ENCODE measurements at regions not wholly inside any gene's neighbourhood (a gene's known extent, or its start where the extent isn't known, plus 50 kb on each side); places are given as distances from the start of the nearest gene placed in this dataset.

- Histone ChIP-seq H2AFZ (ENCODE audit: low read depth, low read length) (no peak overlapping the region), H3K9ac (replicated peaks; ENCODE audit: extremely low read depth, insufficient read depth, low read length) (no peak overlapping the region), H3K27me3 (ENCODE audit: control insufficient read depth in 2 of 2, insufficient read depth in 2 of 2, low read length in 2 of 2) (no peaks in the 10 kb centered on the region), H3K27ac (ENCODE audit: insufficient read depth, low read depth, low read length) (no peak overlapping the region), H3K4me3 (replicated peaks in 1 of 3; ENCODE audit: insufficient read depth in 1 of 3, low read depth in 1 of 3, low read length in 3 of 3) (no peak overlapping the region), H3K79me2 (ENCODE audit: control insufficient read depth, insufficient read depth, low read length) (no peaks in the 10 kb centered on the region), H3K4me1 (ENCODE audit: control insufficient read depth, extremely low read depth, insufficient read depth, low read length) (no peaks in the 10 kb centered on the region), H3K4me2 (ENCODE audit: insufficient read depth, low read length) (no peak overlapping the region), H4K20me1 (replicated peaks; ENCODE audit: control insufficient read depth, extremely low read depth, insufficient read depth, low read length) (no peaks in the 10 kb centered on the region), H3K36me3 (ENCODE audit: control insufficient read depth in 2 of 2, extremely low read depth in 1 of 2, insufficient read depth in 2 of 2, low read length in 2 of 2) (no peaks in the 10 kb centered on the region), H3K9me1 (replicated peaks; ENCODE audit: control insufficient read depth, extremely low read depth, insufficient read depth, low read length) (no peaks in the 10 kb centered on the region), H3K9me3 (replicated peaks; ENCODE audit: control insufficient read depth, insufficient read depth, low read length) (no peaks in the 10 kb centered on the region)
- BruUV-seq (replicated peaks): no TSS peak
- dilution Hi-C loops (cut with MboI; ENCODE audit: extremely low pct_ligation_motif_present, low sequenced_read_pairs): no loop called here
- FAIRE-seq (no peak), DNase-seq (ENCODE audit: low read depth, low spot score) (no peak)
- no peak for TF ChIP-seq POLR2AphosphoS5 (IDR thresholded peaks at IDR 0.05; ENCODE audit: insufficient read depth, low read depth, low read length)
- TF ChIP-seq MAX (IDR thresholded peaks at IDR 0.05; ENCODE audit: insufficient read depth, insufficient read length): no peak
- TF ChIP-seq MYC (IDR thresholded peaks at IDR 0.05; ENCODE audit: low read depth, low read length): no peak
- no peak for TF ChIP-seq JUN (IDR thresholded peaks at IDR 0.05; ENCODE audit: borderline replicate concordance, insufficient read depth, insufficient read length, low read depth)
- TF ChIP-seq CTCF (IDR thresholded peaks at IDR 0.05; ENCODE audit: extremely low read depth in 1 of 2, insufficient read depth in 1 of 2, low read depth in 1 of 2, low read length in 2 of 2): no peak
- TF ChIP-seq POLR2A (IDR thresholded peaks at IDR 0.05; ENCODE audit: low read depth, low read length): no peak
- TF ChIP-seq EZH2 (IDR thresholded peaks at IDR 0.05; ENCODE audit: borderline replicate concordance, low read depth, low read length, severe bottlenecking): no peak
- no peak for TF ChIP-seq FOS (IDR thresholded peaks at IDR 0.05; ENCODE audit: borderline replicate concordance, insufficient read depth, low read length)
- TF ChIP-seq GATA2 (IDR thresholded peaks at IDR 0.05; ENCODE audit: insufficient read depth, insufficient read length, low read depth, low read length): no peak
- ChIA-PET POLR2A (no interaction called here), CTCF (interaction anchor here (0.6 to 1.6 kb wide), 2 partner anchors 256 to 1145 kb away, joined by 3 to 4 read pairs; no protein-coding TSS in a partner anchor)
- intact Hi-C loops (cut with micrococcal nuclease): no loop called here
These were observed 252.0 kb downstream of the AASDHPPT start for GRCh38 chr11:106329273-106330018.

All from endothelial cell of umbilical vein (primary cell).